ENCODE measurements at regions not wholly inside any gene's neighbourhood (a gene's known extent, or its start where the extent isn't known, plus 50 kb on each side); places are given as distances from the start of the nearest gene placed in this dataset.
"Not testable (repeated sequence)": the region's sequence is repeated elsewhere in the genome, so short reads cannot be mapped to it uniquely, and the experiment has no call there.

DNA sequence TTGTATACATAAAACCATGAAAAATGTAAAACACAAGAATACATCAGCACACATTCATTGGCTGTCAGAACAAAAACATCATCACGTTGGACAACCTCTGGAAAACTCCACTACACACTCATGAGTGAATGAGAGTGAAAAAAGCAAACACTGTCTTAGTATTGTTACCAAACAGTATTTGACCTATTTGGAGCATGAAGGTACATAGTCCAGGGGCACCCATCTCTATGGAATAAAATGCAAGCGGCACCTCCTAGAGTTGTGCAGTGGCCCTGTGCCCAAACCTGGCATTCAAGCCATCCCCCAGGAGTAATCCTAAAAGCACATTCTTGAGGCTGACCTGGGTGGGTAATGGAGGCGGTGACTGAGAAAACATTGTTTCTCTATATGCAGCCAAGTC is 67.0 kb upstream of the SOD1 start:
- no peaks in the 10 kb centered on the region for H3K9me3 ChIP-seq (ENCODE audit: control insufficient read depth, insufficient read depth, low read depth, low read length)
- H3K36me3 ChIP-seq (ENCODE audit: control insufficient read depth, insufficient read depth, low read length) = no peaks in the 10 kb centered on the region
- H3K27me3 ChIP-seq (ENCODE audit: control insufficient read depth, insufficient read depth, low read length) = no peaks in the 10 kb centered on the region
- H3K27ac ChIP-seq (ENCODE audit: low read depth, low read length) = no peak overlapping the region
- no peak overlapping the region for H3K4me3 ChIP-seq (ENCODE audit: low read depth, low read length)
- H3K9ac ChIP-seq (ENCODE audit: low read length) = no peak overlapping the region
- H3K4me1 ChIP-seq (ENCODE audit: control insufficient read depth, insufficient read depth, low read length) = peaks cover 3% of the 10 kb centered on the region; the same call in 1 of the 2 replicates

- Histone ChIP-seq H3K36me3 (ENCODE audit: control insufficient read depth, insufficient read depth, low read length) (no peaks in the 10 kb centered on the region), H3K4me1 (ENCODE audit: control insufficient read depth, insufficient read depth, low read length) (peaks cover 3% of the 10 kb centered on the region; the same call in 1 of the 2 replicates)
These were observed 69.7 kb upstream of the SOD1 start for GRCh38 chr21:31589820-31590219.

GRCh38 chr21:31586118-31586517 is 73.4 kb upstream of the SOD1 start:
- no peak overlapping the region for H3K4me3 ChIP-seq (ENCODE audit: low read depth, low read length)
- H3K9ac ChIP-seq (ENCODE audit: low read length) = no peak overlapping the region
- peaks cover 8% of the 10 kb centered on the region for H3K4me1 ChIP-seq (ENCODE audit: control insufficient read depth, insufficient read depth, low read length)
- no peak overlapping the region for H3K27ac ChIP-seq (ENCODE audit: low read depth, low read length)
- no peaks in the 10 kb centered on the region for H3K9me3 ChIP-seq (ENCODE audit: control insufficient read depth, insufficient read depth, low read depth, low read length)
- no peaks in the 10 kb centered on the region for H3K36me3 ChIP-seq (ENCODE audit: control insufficient read depth, insufficient read depth, low read length)
- H3K27me3 ChIP-seq (ENCODE audit: control insufficient read depth, insufficient read depth, low read length) = no peaks in the 10 kb centered on the region

More at GRCh38 chr21:31589820-31590219, 69.7 kb upstream of the SOD1 start:
- H3K4me3 ChIP-seq (ENCODE audit: low read depth, low read length) = no peak overlapping the region
- H3K27me3 ChIP-seq (ENCODE audit: control insufficient read depth, insufficient read depth, low read length) = no peaks in the 10 kb centered on the region
- no peaks in the 10 kb centered on the region for H3K9me3 ChIP-seq (ENCODE audit: control insufficient read depth, insufficient read depth, low read depth, low read length)
- H3K9ac ChIP-seq (ENCODE audit: low read length) = no peak overlapping the region
- H3K27ac ChIP-seq (ENCODE audit: low read depth, low read length) = no peak overlapping the region

DNA sequence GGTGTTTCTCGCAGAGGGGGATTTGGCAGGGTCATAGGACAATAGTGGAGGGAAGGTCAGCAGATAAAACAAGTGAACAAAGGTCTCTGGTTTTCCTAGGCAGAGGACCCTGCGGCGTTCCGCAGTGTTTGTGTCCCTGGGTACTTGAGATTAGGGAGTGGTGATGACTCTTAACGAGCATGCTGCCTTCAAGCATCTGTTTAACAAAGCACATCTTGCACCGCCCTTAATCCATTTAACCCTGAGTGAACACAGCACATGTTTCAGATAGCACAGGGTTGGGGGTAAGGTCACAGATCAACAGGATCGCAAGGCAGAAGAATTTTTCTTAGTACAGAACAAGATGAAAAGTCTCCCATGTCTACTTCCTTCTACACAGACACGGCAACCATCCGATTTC is 75.6 kb upstream of the SOD1 start:
- not testable (repeated sequence) for H3K27ac ChIP-seq (ENCODE audit: low read depth, low read length); H3K4me1 ChIP-seq (ENCODE audit: control insufficient read depth, insufficient read depth, low read length); H3K9ac ChIP-seq (ENCODE audit: low read length); H3K9me3 ChIP-seq (ENCODE audit: control insufficient read depth, insufficient read depth, low read depth, low read length); H3K27me3 ChIP-seq (ENCODE audit: control insufficient read depth, insufficient read depth, low read length); H3K4me3 ChIP-seq (ENCODE audit: low read depth, low read length); H3K36me3 ChIP-seq (ENCODE audit: control insufficient read depth, insufficient read depth, low read length)

DNA sequence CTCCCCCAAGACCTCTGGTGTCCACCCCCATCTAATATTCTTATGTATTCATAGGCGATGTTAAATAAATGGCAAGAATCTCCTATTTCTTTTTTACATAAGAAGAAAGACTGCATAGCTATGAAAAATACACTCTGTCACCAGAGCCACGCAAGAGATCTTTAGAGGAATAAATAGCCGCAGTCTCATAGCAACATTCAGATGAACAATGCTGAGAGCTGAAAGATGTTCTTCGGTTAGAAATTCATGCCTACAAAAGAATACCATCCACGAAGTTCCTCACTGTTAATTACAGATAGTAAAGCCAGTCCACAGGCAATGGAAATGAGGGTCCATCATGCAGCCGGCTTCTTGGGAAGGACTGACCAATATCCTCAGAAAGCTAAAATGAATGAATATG is 76.0 kb upstream of the SOD1 start:
- no peaks in the 10 kb centered on the region for H3K27me3 ChIP-seq (ENCODE audit: control insufficient read depth, insufficient read depth, low read length)
- H3K4me1 ChIP-seq (ENCODE audit: control insufficient read depth, insufficient read depth, low read length) = peaks cover 8% of the 10 kb centered on the region
- no peaks in the 10 kb centered on the region for H3K9me3 ChIP-seq (ENCODE audit: control insufficient read depth, insufficient read depth, low read depth, low read length)
- H3K36me3 ChIP-seq (ENCODE audit: control insufficient read depth, insufficient read depth, low read length) = no peaks in the 10 kb centered on the region
- no peak overlapping the region for H3K27ac ChIP-seq (ENCODE audit: low read depth, low read length)
- no peak overlapping the region for H3K4me3 ChIP-seq (ENCODE audit: low read depth, low read length)
- H3K9ac ChIP-seq (ENCODE audit: low read length) = no peak overlapping the region

- Histone ChIP-seq H3K4me3 (ENCODE audit: low read depth, low read length) (no peak overlapping the region), H3K27ac (ENCODE audit: low read depth, low read length) (no peak overlapping the region), H3K27me3 (ENCODE audit: control insufficient read depth, insufficient read depth, low read length) (no peaks in the 10 kb centered on the region), H3K4me1 (ENCODE audit: control insufficient read depth, insufficient read depth, low read length) (peaks cover 8% of the 10 kb centered on the region), H3K9ac (ENCODE audit: low read length) (no peak overlapping the region), H3K9me3 (ENCODE audit: control insufficient read depth, insufficient read depth, low read depth, low read length) (no peaks in the 10 kb centered on the region), H3K36me3 (ENCODE audit: control insufficient read depth, insufficient read depth, low read length) (no peaks in the 10 kb centered on the region)
These were observed 78.6 kb upstream of the SOD1 start for GRCh38 chr21:31580866-31581276.

GRCh38 chr21:31577271-31577670 is 82.2 kb upstream of the SOD1 start:
- Histone ChIP-seq H3K27me3 (ENCODE audit: control insufficient read depth, insufficient read depth, low read length) (no peaks in the 10 kb centered on the region), H3K9ac (ENCODE audit: low read length) (no peak overlapping the region), H3K4me3 (ENCODE audit: low read depth, low read length) (no peak overlapping the region), H3K36me3 (ENCODE audit: control insufficient read depth, insufficient read depth, low read length) (no peaks in the 10 kb centered on the region), H3K9me3 (ENCODE audit: control insufficient read depth, insufficient read depth, low read depth, low read length) (peaks cover 17% of the 10 kb centered on the region), H3K27ac (ENCODE audit: low read depth, low read length) (no peak overlapping the region), H3K4me1 (ENCODE audit: control insufficient read depth, insufficient read depth, low read length) (no peaks in the 10 kb centered on the region)

DNA sequence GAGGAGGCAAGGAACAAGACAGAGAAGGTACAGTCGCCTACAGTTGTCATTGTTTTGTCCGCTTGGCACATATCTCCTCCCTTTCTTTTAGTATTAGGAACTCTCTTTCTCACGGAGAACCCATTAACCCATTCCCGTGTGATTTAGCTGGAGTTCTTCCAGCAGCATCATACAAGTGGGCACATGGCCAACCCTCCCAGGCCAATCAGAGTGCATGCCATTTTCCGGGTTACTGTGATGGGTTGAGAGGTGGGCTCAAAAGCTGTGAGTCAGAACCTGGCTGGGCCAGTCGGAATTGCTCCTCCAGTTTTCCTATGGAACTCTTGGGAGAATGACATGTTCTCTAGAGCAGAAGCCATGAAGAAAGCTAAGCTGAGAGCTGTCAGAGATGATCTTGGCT is 83.1 kb upstream of the SOD1 start:
- no peak overlapping the region for H3K4me3 ChIP-seq (ENCODE audit: low read depth, low read length)
- no peaks in the 10 kb centered on the region for H3K36me3 ChIP-seq (ENCODE audit: control insufficient read depth, insufficient read depth, low read length)
- no peaks in the 10 kb centered on the region for H3K4me1 ChIP-seq (ENCODE audit: control insufficient read depth, insufficient read depth, low read length)
- no peak overlapping the region for H3K27ac ChIP-seq (ENCODE audit: low read depth, low read length)
- peaks cover 19% of the 10 kb centered on the region for H3K9me3 ChIP-seq (ENCODE audit: control insufficient read depth, insufficient read depth, low read depth, low read length)
- no peaks in the 10 kb centered on the region for H3K27me3 ChIP-seq (ENCODE audit: control insufficient read depth, insufficient read depth, low read length)
- no peak overlapping the region for H3K9ac ChIP-seq (ENCODE audit: low read length)

- H3K36me3 ChIP-seq (ENCODE audit: control insufficient read depth, insufficient read depth, low read length) = no peaks in the 10 kb centered on the region
- peaks cover 19% of the 10 kb centered on the region for H3K9me3 ChIP-seq (ENCODE audit: control insufficient read depth, insufficient read depth, low read depth, low read length)
- no peaks in the 10 kb centered on the region for H3K27me3 ChIP-seq (ENCODE audit: control insufficient read depth, insufficient read depth, low read length)
- no peak overlapping the region for H3K4me3 ChIP-seq (ENCODE audit: low read depth, low read length)
- no peak overlapping the region for H3K9ac ChIP-seq (ENCODE audit: low read length)
- no peak overlapping the region for H3K27ac ChIP-seq (ENCODE audit: low read depth, low read length)
- no peaks in the 10 kb centered on the region; the same call in 1 of the 2 replicates for H3K4me1 ChIP-seq (ENCODE audit: control insufficient read depth, insufficient read depth, low read length)
These were observed 86.3 kb upstream of the SOD1 start for GRCh38 chr21:31573217-31573616.

GRCh38 chr21:31571879-31572278 is 87.6 kb upstream of the SOD1 start:
- no peak overlapping the region for H3K27ac ChIP-seq (ENCODE audit: low read depth, low read length)
- H3K9me3 ChIP-seq (ENCODE audit: control insufficient read depth, insufficient read depth, low read depth, low read length) = peaks cover 19% of the 10 kb centered on the region
- H3K4me1 ChIP-seq (ENCODE audit: control insufficient read depth, insufficient read depth, low read length) = no peaks in the 10 kb centered on the region; the same call in 1 of the 2 replicates

GRCh38 chr21:31570824-31571566 is 88.5 kb upstream of the SOD1 start:
- Histone ChIP-seq H3K27me3 (ENCODE audit: control insufficient read depth, insufficient read depth, low read length) (no peaks in the 10 kb centered on the region), H3K4me3 (ENCODE audit: low read depth, low read length) (no peak overlapping the region), H3K27ac (ENCODE audit: low read depth, low read length) (no peak overlapping the region), H3K36me3 (ENCODE audit: control insufficient read depth, insufficient read depth, low read length) (no peaks in the 10 kb centered on the region), H3K4me1 (ENCODE audit: control insufficient read depth, insufficient read depth, low read length) (peaks cover 8% of the 10 kb centered on the region), H3K9ac (ENCODE audit: low read length) (no peak overlapping the region), H3K9me3 (ENCODE audit: control insufficient read depth, insufficient read depth, low read depth, low read length) (peaks cover 19% of the 10 kb centered on the region)

More at GRCh38 chr21:31571879-31572278, 87.6 kb upstream of the SOD1 start:
- Histone ChIP-seq H3K9ac (ENCODE audit: low read length) (no peak overlapping the region), H3K36me3 (ENCODE audit: control insufficient read depth, insufficient read depth, low read length) (no peaks in the 10 kb centered on the region), H3K4me3 (ENCODE audit: low read depth, low read length) (no peak overlapping the region), H3K27me3 (ENCODE audit: control insufficient read depth, insufficient read depth, low read length) (no peaks in the 10 kb centered on the region)
